Fibroblast of mammary gland (primary cell): ENCODE measurements at regions not wholly inside any gene's neighbourhood (a gene's known extent, or its start where the extent isn't known, plus 50 kb on each side); places are given as distances from the start of the nearest gene placed in this dataset.

Source experiments
- DNase-seq: peaks from one replicate; pipeline ENCODE4 v3.0.0-alpha.2; 2010; ENCODE audit warnings: low read depth
- H3K4me3 ChIP-seq: 2 replicates; pipeline ENCODE4 v1.5.1; 2011; ENCODE audit warnings: low read depth, mild to moderate bottlenecking, low read length, moderate library complexity; ENCODE audit not compliant: control insufficient read depth
- CTCF ChIP-seq: conservative IDR thresholded peaks from 2 replicates; pipeline ENCODE4 v1.5.1; 2011; ENCODE audit warnings: low read depth, low read length, inconsistent platforms; ENCODE audit not compliant: control insufficient read depth, insufficient read depth

- H3K4me3 ChIP-seq, result no peak overlapping the region
- DNase-seq, result no peak
- no peak for TF ChIP-seq CTCF
Observed at GRCh38 chr4:32475710-32476109, 1755.5 kb downstream of the PCDH7 start.

- H3K4me3 ChIP-seq, result no peak overlapping the region
- no peak for TF ChIP-seq CTCF
- no peak for DNase-seq
Observed at GRCh38 chr4:32477518-32477917, 1757.3 kb downstream of the PCDH7 start.

- no peak overlapping the region for H3K4me3 ChIP-seq
- TF ChIP-seq CTCF, result no peak
- no peak for DNase-seq
Observed at GRCh38 chr4:32485956-32486355, 1765.8 kb downstream of the PCDH7 start.

GRCh38 chr4:32488690-32489089 lies 1768.5 kb downstream of the PCDH7 start:
- H3K4me3 ChIP-seq, result no peak overlapping the region
- DNase-seq, result no peak
- no peak for TF ChIP-seq CTCF

- H3K4me3 ChIP-seq, result no peak overlapping the region
- no peak for TF ChIP-seq CTCF
- DNase-seq, result peak; percentile 90
Observed at GRCh38 chr4:32499171-32499570, 1779.0 kb downstream of the PCDH7 start.

GRCh38 chr4:32503241-32503640 lies 1783.1 kb downstream of the PCDH7 start:
- TF ChIP-seq CTCF, result no peak
- no peak for DNase-seq
- no peak overlapping the region for H3K4me3 ChIP-seq

GRCh38 chr4:32506067-32506466 lies 1785.9 kb downstream of the PCDH7 start:
- no peak for TF ChIP-seq CTCF
- no peak for DNase-seq

More at GRCh38 chr4:32506067-32506466, 1785.9 kb downstream of the PCDH7 start:
- H3K4me3 ChIP-seq, result no peak overlapping the region
